ENCODE measurements at regions not wholly inside any gene's neighbourhood (a gene's known extent, or its start where the extent isn't known, plus 50 kb on each side); places are given as distances from the start of the nearest gene placed in this dataset.

DNA sequence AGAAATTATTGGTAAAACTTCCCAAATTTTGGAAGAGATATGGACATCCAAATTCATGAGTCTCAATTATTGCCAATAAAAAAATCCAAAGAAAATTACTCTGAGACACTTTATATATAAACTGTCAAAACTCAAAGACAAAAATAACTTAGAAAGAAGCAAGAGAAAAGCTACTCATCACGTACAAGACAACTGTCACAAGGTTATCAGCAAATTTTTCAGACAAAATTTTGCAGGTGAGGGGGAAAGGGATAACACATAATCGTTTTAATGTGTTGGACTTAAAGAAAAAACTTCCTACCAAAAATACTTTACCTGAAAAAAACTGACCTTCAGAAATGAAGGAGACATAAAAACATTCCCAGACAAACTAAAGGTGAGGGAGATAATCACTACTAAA lies 272.5 kb downstream of the THBS2 start:
- Histone ChIP-seq H3K9me3 (ENCODE audit: control insufficient read depth in 1 of 2, insufficient read depth in 1 of 2, low read length in 2 of 2) (peaks cover 0 to 6% of the 10 kb centered on the region in 2 experiments), H3K27me3 (ENCODE audit: control insufficient read depth in 1 of 2, insufficient read depth in 2 of 2, low read length in 2 of 2) (no peaks in the 10 kb centered on the region), H3K4me3 (ENCODE audit: low read length) (no peak overlapping the region), H3K27ac (ENCODE audit: low read depth in 1 of 2, low read length in 2 of 2) (no peak overlapping the region), H3K4me1 (ENCODE audit: insufficient read depth, low read length) (no peaks in the 10 kb centered on the region), H3K36me3 (ENCODE audit: insufficient read depth, low read length) (no peaks in the 10 kb centered on the region)
- H3K36me3 Mint-ChIP-seq (ENCODE audit: low read depth), result no peaks in the 10 kb centered on the region
- no peak for TF ChIP-seq CTCF (IDR thresholded peaks at IDR 0.05)
- intact Hi-C loops (cut with DNase I, micrococcal nuclease), result no loop called here
- no peaks in the 10 kb centered on the region for H3K4me1 Mint-ChIP-seq (ENCODE audit: low read depth)
- no peak overlapping the region for H3K4me3 Mint-ChIP-seq
- no peak for DNase-seq
- CTCF ChIA-PET, result no interaction called here
- POLR2A ChIA-PET, result no interaction called here
- H3K27ac Mint-ChIP-seq, result no peak overlapping the region
- peaks cover 9% of the 10 kb centered on the region for H3K9me3 Mint-ChIP-seq
- peaks cover 8% of the 10 kb centered on the region for H3K27me3 Mint-ChIP-seq
- ATAC-seq (ENCODE audit: poor library complexity), result no peak

- ATAC-seq (ENCODE audit: poor library complexity), result no peak
- Histone ChIP-seq H3K4me3 (ENCODE audit: low read length) (no peak overlapping the region), H3K4me1 (ENCODE audit: insufficient read depth, low read length) (no peaks in the 10 kb centered on the region), H3K9me3 (ENCODE audit: control insufficient read depth in 1 of 2, insufficient read depth in 1 of 2, low read length in 2 of 2) (peaks cover 0 to 6% of the 10 kb centered on the region in 2 experiments), H3K36me3 (ENCODE audit: insufficient read depth, low read length) (no peaks in the 10 kb centered on the region), H3K27me3 (ENCODE audit: control insufficient read depth in 1 of 2, insufficient read depth in 2 of 2, low read length in 2 of 2) (no peaks in the 10 kb centered on the region), H3K27ac (ENCODE audit: low read depth in 1 of 2, low read length in 2 of 2) (no peak overlapping the region)
- no peaks in the 10 kb centered on the region for H3K4me1 Mint-ChIP-seq (ENCODE audit: low read depth)
- H3K9me3 Mint-ChIP-seq, result peaks cover 9% of the 10 kb centered on the region
- ChIA-PET CTCF (no interaction called here), POLR2A (no interaction called here)
- intact Hi-C loops (cut with DNase I, micrococcal nuclease), result no loop called here
- DNase-seq, result no peak
- H3K4me3 Mint-ChIP-seq, result no peak overlapping the region
- TF ChIP-seq CTCF (IDR thresholded peaks at IDR 0.05), result no peak
- no peak overlapping the region for H3K27ac Mint-ChIP-seq
- H3K36me3 Mint-ChIP-seq (ENCODE audit: low read depth), result no peaks in the 10 kb centered on the region
- H3K27me3 Mint-ChIP-seq, result peaks cover 12% of the 10 kb centered on the region
Observed at GRCh38 chr6:168979254-168979653, 274.4 kb downstream of the THBS2 start.

- no peak for ATAC-seq (ENCODE audit: poor library complexity)
- ChIA-PET POLR2A (no interaction called here), CTCF (no interaction called here)
- DNase-seq, result no peak
- Histone ChIP-seq H3K4me1 (ENCODE audit: insufficient read depth, low read length) (no peaks in the 10 kb centered on the region), H3K9me3 (ENCODE audit: control insufficient read depth in 1 of 2, insufficient read depth in 1 of 2, low read length in 2 of 2) (no peaks in the 10 kb centered on the region), H3K4me3 (ENCODE audit: low read length) (no peak overlapping the region), H3K27ac (ENCODE audit: low read depth in 1 of 2, low read length in 2 of 2) (no peak overlapping the region), H3K27me3 (ENCODE audit: control insufficient read depth in 1 of 2, insufficient read depth in 2 of 2, low read length in 2 of 2) (no peaks in the 10 kb centered on the region), H3K36me3 (ENCODE audit: insufficient read depth, low read length) (no peaks in the 10 kb centered on the region)
- no peak for TF ChIP-seq CTCF (IDR thresholded peaks at IDR 0.05)
- H3K4me1 Mint-ChIP-seq (ENCODE audit: low read depth), result no peaks in the 10 kb centered on the region
- H3K27me3 Mint-ChIP-seq, result peaks cover 16% of the 10 kb centered on the region
- intact Hi-C loops (cut with DNase I, micrococcal nuclease), result no loop called here
- no peaks in the 10 kb centered on the region for H3K9me3 Mint-ChIP-seq
- no peak overlapping the region for H3K27ac Mint-ChIP-seq
- H3K36me3 Mint-ChIP-seq (ENCODE audit: low read depth), result no peaks in the 10 kb centered on the region
- no peak overlapping the region for H3K4me3 Mint-ChIP-seq
Observed at GRCh38 chr6:168972128-168972527, 281.5 kb downstream of the THBS2 start.
